GM12872 (cell line): ENCODE measurements at regions not wholly inside any gene's neighbourhood (a gene's known extent, or its start where the extent isn't known, plus 50 kb on each side); places are given as distances from the start of the nearest gene placed in this dataset.

Experiments
- CTCF ChIP-seq: IDR thresholded peaks from 3 replicates; pipeline ENCODE4 v1.5.1; 2011; ENCODE audit warnings: low read depth, mild to moderate bottlenecking, low read length, moderate library complexity; ENCODE audit not compliant: insufficient read depth

DNA sequence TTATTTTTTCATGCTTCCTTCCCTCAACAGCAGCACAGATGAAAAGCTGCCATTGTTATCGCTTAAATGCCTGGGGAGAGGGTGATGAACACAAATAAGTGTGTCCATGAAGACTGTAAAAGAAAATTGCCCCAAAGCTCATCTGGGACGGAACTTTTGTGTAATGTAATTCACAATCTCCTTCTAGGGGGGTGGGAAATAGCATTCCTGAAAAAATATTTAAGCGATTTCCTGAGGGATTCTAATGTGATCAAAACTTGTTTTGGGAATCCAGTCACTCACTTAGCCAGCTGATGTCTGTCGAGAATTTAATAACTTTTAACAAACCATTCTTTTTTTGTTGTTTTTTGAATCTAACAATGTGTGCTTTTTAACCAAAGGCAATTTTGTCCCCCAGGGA is 427.9 kb downstream of the PLCL1 start:
- no peak for TF ChIP-seq CTCF

DNA sequence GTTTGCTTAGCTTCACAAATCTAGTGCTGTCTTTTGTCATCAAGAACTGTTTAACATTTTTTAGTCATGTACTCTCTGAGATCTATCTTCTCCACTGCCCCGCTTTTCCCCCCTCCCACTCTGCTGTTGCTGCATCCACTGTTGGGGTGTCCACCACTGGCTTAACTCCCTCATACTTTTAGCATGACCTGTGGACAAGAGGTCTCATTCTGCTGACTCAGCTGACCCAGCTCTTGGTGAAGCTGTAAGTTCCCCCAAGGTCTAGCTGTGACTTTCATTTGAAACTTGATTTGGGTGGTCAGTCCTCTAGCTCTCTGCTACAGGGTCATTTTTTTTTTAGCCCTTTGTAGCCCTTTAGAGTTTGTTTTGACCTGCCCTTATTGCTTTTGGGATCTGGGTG is 427.2 kb downstream of the PLCL1 start:
- no peak for TF ChIP-seq CTCF

DNA sequence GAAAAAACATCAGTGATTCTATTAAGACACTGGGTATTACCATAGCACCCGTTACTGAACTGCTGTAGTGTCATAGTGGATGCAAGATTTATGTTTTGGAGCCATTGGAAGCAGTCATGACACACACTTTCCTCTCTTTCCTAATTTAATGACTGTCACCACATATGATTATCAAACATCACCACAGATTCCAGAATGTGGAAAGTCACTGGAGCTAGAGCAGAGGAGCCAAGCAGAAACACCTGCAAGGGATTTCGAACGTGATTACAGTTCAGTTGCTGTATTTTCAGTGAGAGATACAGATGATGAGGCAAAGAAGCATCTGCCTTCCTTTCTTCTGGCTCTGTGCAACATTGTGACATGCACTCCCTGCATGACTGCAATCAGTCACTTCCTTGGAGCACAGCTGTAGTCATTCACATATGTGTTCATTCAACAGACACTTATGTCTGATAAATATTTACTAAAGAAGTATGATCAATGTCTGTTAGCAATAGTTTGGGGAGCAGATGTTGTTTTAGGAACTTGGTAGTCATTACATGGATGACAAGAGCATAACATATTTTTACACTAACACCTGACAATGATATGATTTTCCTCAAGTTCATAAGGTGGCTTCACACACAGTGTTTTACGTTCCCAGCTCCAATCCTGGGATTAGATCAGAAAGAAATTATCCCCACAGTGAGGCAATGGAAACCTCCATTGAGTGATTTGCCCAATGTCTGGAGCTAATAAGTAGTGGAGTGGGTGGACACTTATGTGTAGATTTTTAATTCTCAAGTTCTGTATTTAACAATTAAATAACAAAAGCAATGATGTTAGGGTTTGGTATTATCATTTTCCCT is 416.6 kb downstream of the PLCL1 start:
- no peak for TF ChIP-seq CTCF

DNA sequence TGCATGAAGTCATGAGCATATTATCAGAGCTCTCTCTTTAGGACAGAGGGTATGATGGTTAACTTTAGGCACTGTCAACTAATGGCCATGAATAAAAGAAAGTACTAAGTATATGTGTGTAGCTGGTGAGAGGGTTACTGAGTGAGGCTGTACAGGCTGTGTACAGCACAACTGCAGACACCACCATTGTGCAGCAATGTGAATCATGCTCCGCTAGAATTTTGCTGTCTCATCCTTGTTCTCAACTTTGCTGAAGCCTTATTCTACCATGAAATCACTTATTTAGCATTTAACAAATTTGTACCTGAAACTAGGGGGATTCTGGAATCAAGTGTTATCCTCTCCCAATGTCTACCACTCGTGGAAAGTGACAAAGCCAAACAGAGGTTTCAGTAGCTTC is 414.9 kb downstream of the PLCL1 start:
- TF ChIP-seq CTCF, result no peak

- TF ChIP-seq CTCF, result no peak
Observed at GRCh38 chr2:198214114-198214596, 409.8 kb downstream of the PLCL1 start.

DNA sequence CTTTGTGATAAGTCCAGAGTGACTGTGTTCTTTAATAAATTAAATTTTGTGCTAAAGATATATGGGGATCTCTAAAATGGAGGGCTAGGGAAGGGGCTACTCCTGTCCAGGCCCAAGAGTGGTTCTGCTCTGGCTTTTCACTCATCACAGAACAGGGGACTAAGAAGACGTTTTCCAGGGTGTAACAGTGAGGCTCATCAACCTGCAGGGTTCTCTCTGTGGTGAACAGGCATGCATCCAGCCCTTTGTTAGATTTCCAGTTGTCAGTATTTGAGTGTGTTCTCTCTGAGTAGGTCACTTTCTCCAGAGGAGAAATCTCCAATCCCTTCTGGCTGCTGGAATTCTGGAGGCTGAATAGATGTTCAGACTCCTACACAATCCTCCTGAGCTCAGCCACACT is 408.9 kb downstream of the PLCL1 start:
- TF ChIP-seq CTCF, result no peak

GRCh38 chr2:198211706-198212105 is 407.3 kb downstream of the PLCL1 start:
- no peak for TF ChIP-seq CTCF
